HL-60 (cell line): ENCODE measurements at regions not wholly inside any gene's neighbourhood (a gene's known extent, or its start where the extent isn't known, plus 50 kb on each side); places are given as distances from the start of the nearest gene placed in this dataset.

ENCODE experiments used
- DNase-seq, 2 experiments: peaks; one replicate each; pipeline ENCODE4 v3.0.0-alpha.2; 2010 to 2020; ENCODE audit warnings: low read depth in 1 of 2, low spot score in 1 of 2
- H3K27ac ChIP-seq: fragments of 250-450 bp; sonication (Bioruptor Pico); replicated peaks from 2 replicates; pipeline ENCODE4 v1.5.1; 2020; ENCODE audit warnings: mild to moderate bottlenecking, moderate library complexity
- H3K27me3 ChIP-seq: fragments of 250-450 bp; sonication (Bioruptor Pico); 2 replicates; pipeline ENCODE4 v1.5.1; 2021; ENCODE audit warnings: mild to moderate bottlenecking, moderate library complexity; ENCODE audit not compliant: insufficient read depth, poor library complexity, severe bottlenecking
- H3K4me3 ChIP-seq: replicated peaks from 2 replicates; pipeline ENCODE4 v1.5.1; 2011; ENCODE audit warnings: mild to moderate bottlenecking, control low read depth, low read length; ENCODE audit not compliant: insufficient read depth
- GABPA ChIP-seq: IDR thresholded peaks from 2 replicates; pipeline ENCODE4 v1.6.1; 2012; ENCODE audit warnings: low read depth
- POLR2AphosphoS5 ChIP-seq: IDR thresholded peaks from 2 replicates; pipeline ENCODE4 v1.6.1; 2012; ENCODE audit warnings: low read depth
- REST ChIP-seq: IDR thresholded peaks from 2 replicates; pipeline ENCODE4 v1.6.1; 2012; ENCODE audit warnings: low read depth; ENCODE audit not compliant: insufficient replicate concordance
- SPI1 ChIP-seq: IDR thresholded peaks from 2 replicates; pipeline ENCODE4 v1.6.1; 2012; ENCODE audit warnings: low read depth, mild to moderate bottlenecking, borderline replicate concordance
- TF ChIP-seq, protein P1 (sequence below): IDR thresholded peaks from one replicate; pipeline ENCODE4 v1.5.1; 2011; ENCODE audit warnings: low read length, control low read depth, inconsistent platforms; ENCODE audit not compliant: insufficient read depth

DNA sequence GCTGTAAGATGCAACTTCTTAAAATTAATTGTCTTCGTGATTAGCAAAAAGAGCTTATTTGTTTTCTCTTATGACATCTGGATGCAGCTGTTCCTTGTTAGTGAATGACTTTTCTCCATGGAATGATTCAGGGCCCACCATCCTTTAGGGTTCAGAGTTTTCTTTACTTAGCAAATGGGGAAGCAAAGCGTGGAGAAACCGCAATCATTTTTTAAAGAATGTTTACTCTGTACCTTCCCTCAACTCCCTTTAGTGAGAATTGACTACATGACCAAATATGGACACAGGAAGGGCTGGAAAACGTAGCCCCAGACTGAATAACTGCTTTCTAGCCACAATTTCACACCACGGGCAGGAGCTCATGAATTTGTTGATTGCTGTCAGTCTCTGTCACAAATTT, 130.1 kb downstream of the EDEM1 start:
- no peaks in the 10 kb centered on the region for H3K27me3 ChIP-seq
- TF ChIP-seq, protein P1, sequence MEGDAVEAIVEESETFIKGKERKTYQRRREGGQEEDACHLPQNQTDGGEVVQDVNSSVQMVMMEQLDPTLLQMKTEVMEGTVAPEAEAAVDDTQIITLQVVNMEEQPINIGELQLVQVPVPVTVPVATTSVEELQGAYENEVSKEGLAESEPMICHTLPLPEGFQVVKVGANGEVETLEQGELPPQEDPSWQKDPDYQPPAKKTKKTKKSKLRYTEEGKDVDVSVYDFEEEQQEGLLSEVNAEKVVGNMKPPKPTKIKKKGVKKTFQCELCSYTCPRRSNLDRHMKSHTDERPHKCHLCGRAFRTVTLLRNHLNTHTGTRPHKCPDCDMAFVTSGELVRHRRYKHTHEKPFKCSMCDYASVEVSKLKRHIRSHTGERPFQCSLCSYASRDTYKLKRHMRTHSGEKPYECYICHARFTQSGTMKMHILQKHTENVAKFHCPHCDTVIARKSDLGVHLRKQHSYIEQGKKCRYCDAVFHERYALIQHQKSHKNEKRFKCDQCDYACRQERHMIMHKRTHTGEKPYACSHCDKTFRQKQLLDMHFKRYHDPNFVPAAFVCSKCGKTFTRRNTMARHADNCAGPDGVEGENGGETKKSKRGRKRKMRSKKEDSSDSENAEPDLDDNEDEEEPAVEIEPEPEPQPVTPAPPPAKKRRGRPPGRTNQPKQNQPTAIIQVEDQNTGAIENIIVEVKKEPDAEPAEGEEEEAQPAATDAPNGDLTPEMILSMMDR = no peak
- no peak for TF ChIP-seq GABPA
- no peak for TF ChIP-seq POLR2AphosphoS5
- TF ChIP-seq SPI1 = no peak
- no peak for TF ChIP-seq REST
- no peak overlapping the region for H3K27ac ChIP-seq
- peak in 1 of 2 experiments; percentile 50 for DNase-seq
- no peak overlapping the region for H3K4me3 ChIP-seq

- TF ChIP-seq GABPA (no peak), SPI1 (no peak), POLR2AphosphoS5 (no peak), REST (no peak)
- TF ChIP-seq, protein P1 = no peak
- DNase-seq = no peak
- Histone ChIP-seq H3K27me3 (no peaks in the 10 kb centered on the region), H3K4me3 (no peak overlapping the region), H3K27ac (no peak overlapping the region)
These were observed 131.9 kb downstream of the EDEM1 start for GRCh38 chr3:5319454-5319853.

DNA sequence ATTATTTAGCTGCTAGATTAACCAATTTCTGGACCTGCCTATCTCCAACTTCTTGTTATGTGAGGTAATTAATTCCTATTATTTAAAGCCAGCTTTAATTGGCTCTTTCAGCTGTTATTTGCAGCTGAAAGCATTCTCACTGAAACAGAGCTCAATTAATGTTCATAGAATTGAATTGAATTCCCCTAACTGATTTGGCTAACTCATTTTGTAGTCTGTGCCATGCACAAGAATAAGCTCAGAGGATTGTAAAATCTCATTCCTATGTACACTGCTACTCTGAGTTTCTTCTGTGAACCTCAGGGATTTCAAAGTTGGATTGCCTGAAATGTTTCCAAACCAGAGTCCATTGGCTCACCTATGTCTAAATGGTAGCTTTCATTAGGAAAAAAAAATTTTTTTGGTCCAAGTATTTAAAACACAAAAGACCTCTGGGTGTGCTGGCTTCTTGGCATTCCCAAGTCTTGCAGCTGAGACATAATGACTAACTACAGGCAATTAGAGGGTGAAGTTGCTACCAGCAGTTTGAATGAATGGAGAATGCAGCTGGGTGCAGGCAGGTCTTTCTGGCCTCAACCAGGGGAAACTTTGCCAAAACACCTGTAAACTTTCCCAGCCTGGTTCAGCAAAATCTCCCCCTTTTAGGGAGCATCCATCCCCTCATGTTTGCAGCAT, 134.3 kb downstream of the EDEM1 start:
- no peak overlapping the region for H3K27ac ChIP-seq
- DNase-seq = no peak
- H3K4me3 ChIP-seq = no peak overlapping the region
- no peak for TF ChIP-seq REST
- TF ChIP-seq, protein P1 = no peak
- TF ChIP-seq SPI1 = no peak
- TF ChIP-seq POLR2AphosphoS5 = no peak
- TF ChIP-seq GABPA = no peak
- no peaks in the 10 kb centered on the region for H3K27me3 ChIP-seq
